ENCODE measurements at regions not wholly inside any gene's neighbourhood (a gene's known extent, or its start where the extent isn't known, plus 50 kb on each side); places are given as distances from the start of the nearest gene placed in this dataset.

DNA sequence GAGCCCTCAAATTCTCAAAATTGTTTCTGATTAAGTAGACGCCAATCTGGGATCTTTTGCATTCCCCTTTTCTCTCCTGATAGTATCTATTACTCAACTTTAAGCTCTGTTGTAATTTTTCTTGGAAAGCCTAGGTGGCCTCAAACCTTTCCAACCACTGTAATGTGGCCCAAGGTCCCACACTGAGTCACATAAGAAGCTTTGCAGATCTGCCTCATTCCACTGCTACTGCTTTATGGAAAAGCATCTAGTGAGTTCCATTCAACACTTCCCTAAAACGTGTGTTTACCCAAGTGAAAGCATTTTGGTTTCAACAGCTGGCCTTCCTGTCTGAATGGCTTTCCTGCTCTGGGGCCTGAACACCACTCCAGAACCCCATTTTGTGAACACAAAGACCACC lies 493.6 kb upstream of the SPHKAP start:
- Histone ChIP-seq H3K4me1 (ENCODE audit: control insufficient read depth in 1 of 2, insufficient read depth in 2 of 2, low read length in 2 of 2) (no peaks in the 10 kb centered on the region), H3K4me3 (replicated peaks in 1 of 3; ENCODE audit: low read depth in 2 of 3, low read length in 3 of 3) (no peak overlapping the region), H3K27me3 (ENCODE audit: control insufficient read depth in 2 of 2, insufficient read depth in 2 of 2, low read length in 2 of 2) (no peaks in the 10 kb centered on the region), H3K9me3 (replicated peaks in 1 of 2; ENCODE audit: control insufficient read depth in 1 of 2, insufficient read depth in 1 of 2, low read length in 2 of 2) (no peaks in the 10 kb centered on the region), H3K27ac (ENCODE audit: low read depth in 1 of 2, low read length in 2 of 2) (no peak overlapping the region), H3K9ac (ENCODE audit: insufficient read depth, low read length, poor library complexity, severe bottlenecking) (no peak overlapping the region), H3K4me2 (replicated peaks; ENCODE audit: extremely low read depth, low read length, poor library complexity, severe bottlenecking) (no peak overlapping the region), H4K20me1 (ENCODE audit: insufficient read depth, low read length) (no peaks in the 10 kb centered on the region), H2AFZ (ENCODE audit: insufficient read depth, low read depth, low read length, poor library complexity, severe bottlenecking) (no peak overlapping the region), H3K36me3 (replicated peaks in 1 of 2; ENCODE audit: control insufficient read depth in 1 of 2, insufficient read depth in 2 of 2, low read length in 2 of 2) (no peaks in the 10 kb centered on the region), H3K79me2 (ENCODE audit: insufficient read depth, low read length) (no peaks in the 10 kb centered on the region)
- H3K27ac Mint-ChIP-seq: peak overlapping the region in 1 of 7 donors; percentile 1
- no peaks in the 10 kb centered on the region for H3K36me3 Mint-ChIP-seq
- intact Hi-C loops (cut with micrococcal nuclease): no loop called here
- TF ChIP-seq, protein P1, sequence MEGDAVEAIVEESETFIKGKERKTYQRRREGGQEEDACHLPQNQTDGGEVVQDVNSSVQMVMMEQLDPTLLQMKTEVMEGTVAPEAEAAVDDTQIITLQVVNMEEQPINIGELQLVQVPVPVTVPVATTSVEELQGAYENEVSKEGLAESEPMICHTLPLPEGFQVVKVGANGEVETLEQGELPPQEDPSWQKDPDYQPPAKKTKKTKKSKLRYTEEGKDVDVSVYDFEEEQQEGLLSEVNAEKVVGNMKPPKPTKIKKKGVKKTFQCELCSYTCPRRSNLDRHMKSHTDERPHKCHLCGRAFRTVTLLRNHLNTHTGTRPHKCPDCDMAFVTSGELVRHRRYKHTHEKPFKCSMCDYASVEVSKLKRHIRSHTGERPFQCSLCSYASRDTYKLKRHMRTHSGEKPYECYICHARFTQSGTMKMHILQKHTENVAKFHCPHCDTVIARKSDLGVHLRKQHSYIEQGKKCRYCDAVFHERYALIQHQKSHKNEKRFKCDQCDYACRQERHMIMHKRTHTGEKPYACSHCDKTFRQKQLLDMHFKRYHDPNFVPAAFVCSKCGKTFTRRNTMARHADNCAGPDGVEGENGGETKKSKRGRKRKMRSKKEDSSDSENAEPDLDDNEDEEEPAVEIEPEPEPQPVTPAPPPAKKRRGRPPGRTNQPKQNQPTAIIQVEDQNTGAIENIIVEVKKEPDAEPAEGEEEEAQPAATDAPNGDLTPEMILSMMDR (IDR thresholded peaks at IDR 0.05): no peak
- no peak overlapping the region for H3K4me3 Mint-ChIP-seq
- DNase-seq: no peak
- 0% methylated on average over 1 of the region's 2 CpGs for WGBS (ENCODE audit: insufficient coverage)
- H3K27me3 Mint-ChIP-seq (ENCODE audit: low read depth in 3 of 3): peaks cover 0 to 2% (median 1%) of the 10 kb centered on the region in 3 donors
- no peaks in the 10 kb centered on the region for H3K4me1 Mint-ChIP-seq
- peaks cover 0 to 3% (median 0%) of the 10 kb centered on the region in 7 donors for H3K9me3 Mint-ChIP-seq

DNA sequence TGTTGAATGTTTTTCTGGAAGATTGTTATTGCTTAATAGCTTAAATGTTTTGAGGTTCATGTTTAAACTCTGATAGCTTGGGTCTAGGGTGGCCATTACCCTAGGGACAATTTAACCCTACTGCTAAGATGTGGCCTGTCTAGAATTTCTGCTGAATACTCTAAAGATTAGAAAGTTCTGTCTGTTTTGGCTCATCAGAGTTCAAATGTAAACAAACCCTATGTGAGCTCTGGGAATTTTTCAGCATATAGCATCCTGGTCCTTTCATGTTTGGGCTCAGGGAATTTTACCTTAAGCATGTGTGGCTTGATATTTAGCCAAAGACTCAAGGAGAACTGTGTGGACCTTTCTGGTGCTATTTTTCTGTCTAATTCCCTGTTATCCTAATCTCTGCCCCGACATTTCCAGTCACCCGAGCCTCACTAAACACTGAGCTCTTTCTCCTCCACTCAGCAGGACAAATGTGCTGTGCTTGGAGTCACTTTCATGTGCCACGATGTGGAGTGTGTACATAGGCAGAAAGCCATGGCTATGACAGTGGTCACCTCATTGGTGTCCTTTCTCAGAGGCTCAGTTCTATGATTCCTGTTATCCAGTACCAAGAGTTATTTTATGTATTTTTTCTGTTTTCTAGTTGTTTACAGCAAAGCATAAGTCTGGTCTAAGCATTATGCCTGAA lies 492.5 kb upstream of the SPHKAP start:
- no peak overlapping the region for H2AFZ ChIP-seq (ENCODE audit: insufficient read depth, low read depth, low read length, poor library complexity, severe bottlenecking)
- no peaks in the 10 kb centered on the region for H3K36me3 ChIP-seq (replicated peaks in 1 of 2; ENCODE audit: control insufficient read depth in 1 of 2, insufficient read depth in 2 of 2, low read length in 2 of 2)
- peaks cover 0 to 2% (median 1%) of the 10 kb centered on the region in 3 donors for H3K27me3 Mint-ChIP-seq (ENCODE audit: low read depth in 3 of 3)
- no peak overlapping the region for H3K4me3 Mint-ChIP-seq
- H3K4me2 ChIP-seq (replicated peaks; ENCODE audit: extremely low read depth, low read length, poor library complexity, severe bottlenecking): no peak overlapping the region
- H3K9me3 Mint-ChIP-seq: peaks cover 0 to 3% (median 0%) of the 10 kb centered on the region in 7 donors
- no peaks in the 10 kb centered on the region for H4K20me1 ChIP-seq (ENCODE audit: insufficient read depth, low read length)
- H3K27me3 ChIP-seq (ENCODE audit: control insufficient read depth in 2 of 2, insufficient read depth in 2 of 2, low read length in 2 of 2): no peaks in the 10 kb centered on the region
- no peaks in the 10 kb centered on the region for H3K36me3 Mint-ChIP-seq
- intact Hi-C loops (cut with micrococcal nuclease): no loop called here
- no peak for DNase-seq
- H3K9me3 ChIP-seq (replicated peaks in 1 of 2; ENCODE audit: control insufficient read depth in 1 of 2, insufficient read depth in 1 of 2, low read length in 2 of 2): no peaks in the 10 kb centered on the region
- WGBS (ENCODE audit: insufficient coverage): 100% methylated on average over 1 of the region's 3 CpGs
- no peak overlapping the region for H3K4me3 ChIP-seq (replicated peaks in 1 of 3; ENCODE audit: low read depth in 2 of 3, low read length in 3 of 3)
- no peak overlapping the region for H3K9ac ChIP-seq (ENCODE audit: insufficient read depth, low read length, poor library complexity, severe bottlenecking)
- H3K4me1 ChIP-seq (ENCODE audit: control insufficient read depth in 1 of 2, insufficient read depth in 2 of 2, low read length in 2 of 2): no peaks in the 10 kb centered on the region
- no peaks in the 10 kb centered on the region for H3K79me2 ChIP-seq (ENCODE audit: insufficient read depth, low read length)
- no peak overlapping the region for H3K27ac Mint-ChIP-seq
- H3K27ac ChIP-seq (ENCODE audit: low read depth in 1 of 2, low read length in 2 of 2): no peak overlapping the region
- TF ChIP-seq, protein P1 (IDR thresholded peaks at IDR 0.05): no peak
- H3K4me1 Mint-ChIP-seq: no peaks in the 10 kb centered on the region

Measured in CD14-positive monocyte (primary cell).